HUES48 (cell line): ENCODE measurements at regions not wholly inside any gene's neighbourhood (a gene's known extent, or its start where the extent isn't known, plus 50 kb on each side); places are given as distances from the start of the nearest gene placed in this dataset.

ENCODE experiments used
- H3K27ac ChIP-seq: one replicate; pipeline ENCODE4 v1.7.0; 2013; ENCODE audit warnings: low read depth, low read length, inconsistent platforms
- H3K27me3 ChIP-seq: 2 replicates; pipeline ENCODE4 v1.6.1; 2013; ENCODE audit warnings: mild to moderate bottlenecking, low read length; ENCODE audit not compliant: control insufficient read depth, insufficient read depth
- H3K36me3 ChIP-seq: 2 replicates; pipeline ENCODE4 v1.6.1; 2013; ENCODE audit warnings: low read length; ENCODE audit not compliant: control insufficient read depth, insufficient read depth
- H3K4me1 ChIP-seq: 2 replicates; pipeline ENCODE4 v1.6.1; 2013; ENCODE audit warnings: mild to moderate bottlenecking, low read length; ENCODE audit not compliant: control insufficient read depth, insufficient read depth
- H3K4me3 ChIP-seq: 2 replicates; pipeline ENCODE4 v1.5.1; 2013; ENCODE audit warnings: mild to moderate bottlenecking, low read depth, low read length
- H3K9ac ChIP-seq: 2 replicates; pipeline ENCODE4 v1.6.1; 2013; ENCODE audit warnings: mild to moderate bottlenecking, low read depth, low read length, moderate library complexity
- H3K9me3 ChIP-seq: 2 replicates; pipeline ENCODE4 v1.6.1; 2013; ENCODE audit warnings: low read length; ENCODE audit not compliant: control insufficient read depth, insufficient read depth

DNA sequence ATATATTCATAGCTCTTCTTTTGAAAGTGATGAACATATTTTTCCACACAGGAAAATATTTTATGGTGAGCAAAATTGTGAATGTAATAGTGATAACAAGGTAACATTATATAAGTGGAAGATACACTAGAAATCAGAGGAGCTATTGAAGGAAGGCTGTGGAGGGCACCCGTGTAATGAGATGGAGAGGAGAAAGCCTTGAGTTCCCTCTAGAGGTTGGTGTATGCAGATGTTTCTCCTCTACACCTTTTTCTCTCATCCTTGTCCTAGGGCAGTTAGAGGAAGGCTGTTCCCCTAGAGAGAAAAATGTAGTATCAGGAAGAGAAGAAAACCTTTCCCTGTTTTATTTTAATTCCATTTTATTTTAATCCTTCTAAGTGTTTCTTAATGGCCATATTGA is 54.6 kb upstream of the NRG3 start:
- H3K27me3 ChIP-seq: no peaks in the 10 kb centered on the region
- H3K36me3 ChIP-seq: no peaks in the 10 kb centered on the region
- no peak overlapping the region for H3K9ac ChIP-seq
- no peaks in the 10 kb centered on the region for H3K4me1 ChIP-seq
- no peaks in the 10 kb centered on the region for H3K9me3 ChIP-seq
- H3K4me3 ChIP-seq: no peak overlapping the region
- H3K27ac ChIP-seq: no peak overlapping the region
